Activated gamma-delta T cell treated with Interleukin-2 at 50 U/mL for 16 hours (primary cell): ENCODE measurements at regions not wholly inside any gene's neighbourhood (a gene's known extent, or its start where the extent isn't known, plus 50 kb on each side); places are given as distances from the start of the nearest gene placed in this dataset.
"Not testable (repeated sequence)": the region's sequence is repeated elsewhere in the genome, so short reads cannot be mapped to it uniquely, and the experiment has no call there.

Source experiments
- DNase-seq: peaks from one replicate; pipeline ENCODE4 v3.0.0-alpha.2; 2020

DNA sequence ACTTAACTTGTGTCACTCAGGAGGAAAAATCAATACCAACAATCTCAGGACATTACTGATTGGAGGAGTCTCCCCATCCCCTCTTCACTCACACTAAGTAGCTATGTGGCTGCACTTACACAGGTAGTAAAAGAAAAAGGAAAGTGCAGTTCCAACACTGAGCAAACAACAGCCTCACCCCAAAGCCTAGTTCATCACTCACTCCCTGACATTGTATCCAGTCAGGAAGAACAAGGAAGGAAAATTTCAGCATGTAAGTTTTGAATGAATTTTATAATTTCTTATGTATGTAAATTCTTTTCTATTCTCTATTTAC is 273.4 kb downstream of the IGSF11 start:
- DNase-seq: no peak

DNA sequence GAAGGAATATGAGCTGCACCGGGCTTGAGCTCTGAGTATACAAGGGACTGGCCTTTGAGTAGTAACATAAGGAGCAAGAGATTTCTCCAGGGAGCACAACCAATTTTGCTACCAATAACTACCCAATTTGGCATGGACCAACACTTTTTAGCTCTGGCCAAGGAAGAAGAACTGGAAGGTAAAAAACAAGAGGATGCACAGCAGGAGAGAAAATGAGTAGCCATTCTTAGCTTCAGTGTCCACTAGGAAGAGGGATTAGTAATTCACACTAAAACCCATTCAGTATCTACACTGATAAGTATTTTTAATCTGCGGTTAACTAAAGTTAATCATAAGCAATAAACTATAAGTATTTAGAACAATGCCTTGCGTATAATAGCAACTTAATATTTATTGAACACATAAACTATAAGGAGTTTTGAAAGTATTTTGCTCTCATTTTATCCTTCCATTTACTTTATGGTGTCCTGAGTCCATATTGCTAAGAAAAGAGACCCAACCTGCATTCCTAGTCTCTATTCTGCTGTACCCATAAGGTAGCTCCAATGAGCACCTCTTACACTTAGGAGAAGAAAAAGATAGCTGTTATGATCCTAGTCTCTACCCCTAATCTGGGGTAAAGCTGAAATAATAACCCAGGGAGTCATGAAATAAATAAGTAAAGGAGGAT is 268.9 kb downstream of the IGSF11 start:
- DNase-seq: no peak

DNA sequence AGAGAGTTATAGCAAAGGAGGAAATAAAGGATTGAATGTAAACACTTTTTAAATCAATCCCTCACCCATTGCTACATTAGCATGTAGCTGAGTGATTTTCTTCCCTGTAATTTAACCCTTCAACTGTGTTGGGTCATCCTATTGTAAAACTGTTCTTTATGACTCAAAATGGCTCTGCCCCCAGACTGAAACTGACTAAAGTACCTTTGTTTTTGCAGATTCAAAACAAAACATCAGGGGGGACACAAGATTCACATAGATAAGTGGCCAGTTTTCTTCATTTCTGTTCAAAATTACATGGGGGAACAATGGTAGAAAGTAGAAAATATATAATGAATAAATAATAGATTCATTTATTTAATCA is 268.4 kb downstream of the IGSF11 start:
- no peak for DNase-seq

DNA sequence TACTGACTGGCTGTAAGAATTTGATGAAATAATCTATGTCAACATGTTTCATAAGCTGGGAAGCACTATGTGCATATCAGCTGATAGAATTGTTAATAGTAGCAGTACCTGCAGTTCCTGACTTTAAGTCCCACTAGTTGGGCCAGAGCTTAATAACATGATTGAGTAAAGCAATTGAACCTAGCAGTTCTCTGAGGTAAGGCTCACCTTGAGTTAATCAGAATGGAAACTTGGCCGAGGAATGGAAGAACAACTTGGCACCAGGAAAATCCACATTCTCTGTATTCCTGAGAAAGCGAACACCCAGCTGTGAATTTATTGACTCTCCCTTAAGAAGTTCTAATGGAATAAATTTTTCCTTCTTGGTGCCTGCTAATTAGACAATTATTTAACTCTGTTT is 262.6 kb downstream of the IGSF11 start:
- no peak for DNase-seq

DNA sequence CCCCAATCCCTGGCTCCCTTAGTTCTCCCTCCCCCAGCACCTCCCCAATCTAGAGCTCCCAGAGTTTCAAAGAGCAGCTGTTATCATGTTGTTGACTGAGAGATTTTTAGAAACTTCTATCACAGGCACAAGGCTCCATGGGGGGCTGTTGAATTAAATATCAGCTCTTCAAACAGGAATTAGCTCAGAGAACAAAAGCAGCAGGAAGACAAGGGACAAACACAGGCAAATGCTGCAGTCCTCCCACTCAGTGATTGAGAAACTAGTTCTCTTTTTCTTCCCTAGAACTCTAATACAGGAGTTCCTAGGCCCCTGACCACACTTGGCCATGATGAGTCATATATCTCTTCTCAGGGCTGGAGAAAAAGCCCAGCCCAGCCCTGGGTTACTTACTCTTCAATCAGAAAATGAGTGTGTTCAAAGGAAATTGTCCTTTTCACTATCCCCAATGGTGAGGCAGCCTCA is 262.1 kb downstream of the IGSF11 start:
- no peak for DNase-seq

DNA sequence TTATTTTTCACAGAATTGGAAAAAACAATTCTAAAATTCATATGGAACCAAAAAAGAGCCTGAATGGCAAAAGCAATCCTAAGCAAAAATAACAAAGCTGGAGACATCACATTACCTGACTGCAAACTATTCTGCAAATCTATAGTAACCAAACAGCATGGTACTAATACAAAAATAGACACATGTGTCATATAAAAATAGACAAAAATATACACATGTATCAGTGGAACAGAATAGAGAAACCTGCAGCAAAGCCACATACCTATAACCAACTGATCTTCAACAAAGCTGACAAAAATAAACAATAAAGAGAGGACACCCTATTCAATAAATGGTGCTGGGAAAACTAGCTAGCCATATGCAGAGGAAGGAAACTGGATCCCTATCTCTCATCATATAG is 259.6 kb downstream of the IGSF11 start:
- no peak for DNase-seq

DNA sequence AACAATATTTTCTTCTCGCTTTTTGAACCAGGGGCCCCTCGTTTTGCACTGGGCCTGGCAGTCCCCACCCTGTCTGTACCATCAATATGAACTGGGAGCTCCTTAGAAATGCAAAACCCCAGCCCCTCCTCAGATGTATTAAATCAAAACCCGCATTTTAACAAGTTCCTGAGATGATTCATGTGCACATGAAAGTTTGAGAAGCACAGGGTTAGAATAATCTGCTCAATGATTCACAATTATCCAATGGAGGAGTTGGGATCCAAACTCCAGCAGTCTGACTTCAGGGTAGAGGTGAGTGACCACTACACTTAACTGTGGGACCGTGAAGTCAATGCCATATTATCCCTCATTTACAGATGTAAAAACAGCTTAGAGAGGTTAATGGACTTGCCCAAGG is 256.4 kb downstream of the IGSF11 start:
- DNase-seq: no peak

DNA sequence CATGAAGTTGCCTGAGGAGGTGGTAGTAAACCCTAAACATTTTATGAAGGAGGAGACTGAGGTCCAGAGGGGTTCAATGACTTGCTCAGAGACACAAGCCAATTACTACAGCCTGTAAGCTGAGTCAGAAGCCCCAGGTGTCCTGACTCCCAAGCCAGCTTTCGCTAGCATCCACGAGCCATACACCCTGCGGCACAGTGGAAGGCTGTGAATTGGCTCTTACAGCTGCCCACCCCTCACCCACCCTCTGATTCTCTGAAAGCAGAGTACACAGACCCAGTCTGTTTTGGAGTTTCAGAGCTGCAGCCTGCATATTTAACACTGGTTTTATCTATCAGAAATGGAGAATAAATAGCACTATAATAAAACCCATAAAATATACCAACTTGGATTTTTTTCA is 253.4 kb downstream of the IGSF11 start:
- no peak for DNase-seq

DNA sequence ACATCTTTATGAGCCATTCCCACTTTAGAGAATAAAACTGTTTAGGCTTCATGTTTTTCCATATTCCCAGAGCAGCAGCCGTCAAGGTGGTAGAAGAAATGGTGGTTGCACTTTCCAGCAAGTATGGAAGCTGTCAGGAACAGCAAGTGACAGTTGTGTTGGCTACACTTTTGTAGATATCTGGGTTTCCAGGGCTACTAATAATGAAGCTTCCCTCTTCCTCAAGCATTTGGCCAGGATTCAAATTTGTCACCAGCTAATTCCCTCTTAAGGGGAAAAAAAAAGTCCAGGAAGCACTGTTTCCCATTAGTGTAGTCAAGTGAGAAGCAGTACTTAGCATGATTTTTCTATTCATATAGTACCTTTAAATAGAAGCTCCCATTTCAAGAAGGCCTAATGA is 252.8 kb downstream of the IGSF11 start:
- no peak for DNase-seq

DNA sequence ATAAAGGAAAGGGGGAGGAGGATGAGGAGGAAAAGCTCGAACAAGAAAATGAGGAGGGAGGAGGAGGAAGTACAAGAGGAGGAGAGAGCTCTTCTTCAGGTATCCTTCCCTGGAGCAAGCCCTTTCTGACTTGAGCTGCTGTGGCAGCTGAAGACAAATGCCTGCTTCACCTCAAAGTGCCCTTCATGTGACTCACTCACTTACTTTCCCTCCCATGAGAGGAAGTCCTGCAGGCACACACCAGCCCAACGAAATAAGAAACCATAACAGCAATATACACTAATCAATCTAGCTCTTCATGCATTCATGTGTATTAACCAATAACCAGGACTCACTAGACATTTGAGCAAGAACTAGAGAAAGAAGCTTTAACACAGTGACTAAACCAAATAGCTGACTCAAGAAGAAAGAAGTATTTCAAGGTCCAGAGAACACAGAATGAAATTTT is 251.9 kb downstream of the IGSF11 start:
- DNase-seq: no peak

DNA sequence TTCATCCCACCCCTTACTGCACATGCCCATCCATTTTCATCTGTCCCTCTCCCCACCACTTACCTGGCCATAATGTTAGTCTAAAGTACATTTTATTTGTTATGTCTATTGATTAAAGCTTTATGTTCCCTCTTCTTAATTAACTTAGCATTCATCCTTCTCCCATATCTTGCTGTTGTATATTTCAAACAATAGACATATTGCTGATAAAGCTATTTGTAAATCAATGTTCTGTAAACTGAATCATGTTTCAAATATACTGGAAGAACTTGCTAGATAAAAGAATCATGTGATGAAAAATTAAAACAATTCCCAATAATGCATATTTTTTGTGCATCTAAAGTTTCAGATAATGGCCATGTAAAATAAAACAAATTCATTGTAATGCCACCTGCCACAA is 249.2 kb downstream of the IGSF11 start:
- no peak for DNase-seq

DNA sequence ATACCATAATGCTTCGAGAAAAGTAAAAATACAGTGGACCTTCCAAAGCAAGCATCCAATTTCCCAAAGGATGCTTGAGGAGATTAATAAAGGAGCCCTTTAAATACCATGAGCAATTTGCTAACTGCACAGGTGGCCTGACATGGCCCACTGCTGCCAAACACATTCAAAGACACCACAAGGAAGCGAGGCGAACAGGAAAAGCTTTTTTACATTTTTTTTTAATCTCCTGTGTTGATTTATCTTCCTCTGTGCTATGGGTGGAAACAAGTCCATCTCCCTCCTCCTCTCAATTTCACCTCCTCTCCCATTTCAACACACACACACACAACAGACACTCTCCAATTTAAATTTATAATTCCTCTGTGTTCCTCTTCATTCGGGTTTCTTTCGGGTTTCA is 243.4 kb downstream of the IGSF11 start:
- DNase-seq: no peak

DNA sequence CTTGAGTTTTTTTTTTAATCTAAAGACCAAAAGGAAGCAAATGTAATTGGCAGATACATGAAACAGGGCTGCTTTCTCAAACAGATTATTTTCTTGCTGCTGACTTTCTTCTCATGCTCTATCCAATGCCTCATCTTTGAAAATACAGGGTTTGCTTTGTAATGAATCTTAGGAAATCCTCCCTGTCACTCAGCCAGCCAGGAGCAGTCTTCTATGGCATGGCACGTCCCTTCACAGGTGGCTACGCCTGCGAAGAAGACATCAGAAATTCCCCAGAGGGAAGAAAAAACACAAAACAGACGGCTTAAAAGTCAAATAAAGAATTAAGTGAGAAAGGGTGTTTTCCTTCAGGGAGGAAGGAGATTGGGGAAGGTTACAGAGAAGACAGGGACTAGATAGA is 242.5 kb downstream of the IGSF11 start:
- DNase-seq: no peak

DNA sequence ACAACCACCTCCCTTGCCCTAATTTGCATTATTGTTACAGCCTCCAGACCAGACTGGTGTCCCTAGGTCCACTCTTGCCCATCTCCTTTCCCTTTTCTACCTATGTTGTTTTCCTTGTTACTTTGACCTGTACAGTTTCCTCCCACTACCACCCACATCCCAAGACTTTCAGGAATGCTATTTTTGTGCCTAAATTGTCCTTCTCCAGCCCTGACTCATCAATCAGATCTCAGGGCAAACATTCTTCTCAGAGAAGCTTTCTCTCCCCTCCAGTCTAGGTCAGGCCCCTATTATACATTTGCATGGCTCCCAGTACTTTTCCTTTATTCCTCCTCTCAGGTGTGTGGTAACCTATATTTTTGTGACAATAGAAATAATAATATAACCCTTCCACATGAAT is 241.5 kb downstream of the IGSF11 start:
- no peak for DNase-seq

DNA sequence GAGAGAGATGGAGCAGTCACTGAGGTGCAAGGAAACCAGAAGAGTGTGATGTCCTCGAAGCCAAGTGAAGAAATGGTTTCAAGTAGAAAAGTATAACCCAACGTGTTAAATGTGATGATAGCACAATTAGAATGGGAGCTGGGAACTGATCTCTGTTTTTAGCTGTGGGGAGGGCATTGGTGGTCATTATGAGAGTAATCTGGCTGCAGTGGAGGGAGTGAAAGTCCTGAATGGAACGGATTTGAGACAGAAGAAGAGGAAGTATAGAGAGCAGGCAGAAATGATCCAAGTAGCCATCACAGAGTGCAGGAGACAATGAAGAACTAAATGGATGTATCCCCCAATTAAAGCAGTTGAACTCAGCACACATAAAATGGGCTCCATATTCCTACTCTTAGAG is 235.3 kb downstream of the IGSF11 start:
- no peak for DNase-seq

DNA sequence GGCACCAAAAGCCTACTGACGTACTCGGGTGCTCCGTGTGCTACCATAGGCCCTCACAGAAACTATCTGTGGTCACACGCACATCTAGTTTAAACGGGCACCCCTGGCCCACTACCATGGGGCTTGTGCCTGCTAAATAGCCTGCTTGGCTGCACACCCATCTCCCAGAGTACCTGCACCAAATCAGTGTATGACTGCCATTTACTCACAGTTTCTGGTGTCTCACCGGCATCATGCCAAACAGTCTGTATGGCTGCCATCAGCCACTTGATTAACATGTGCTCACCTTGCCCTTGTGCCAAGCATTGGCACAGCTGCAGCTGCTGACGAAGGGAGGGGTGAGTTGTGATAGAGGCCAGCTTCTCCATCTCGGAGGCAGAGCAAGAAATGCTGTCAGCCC is 232.7 kb downstream of the IGSF11 start:
- DNase-seq: no peak

DNA sequence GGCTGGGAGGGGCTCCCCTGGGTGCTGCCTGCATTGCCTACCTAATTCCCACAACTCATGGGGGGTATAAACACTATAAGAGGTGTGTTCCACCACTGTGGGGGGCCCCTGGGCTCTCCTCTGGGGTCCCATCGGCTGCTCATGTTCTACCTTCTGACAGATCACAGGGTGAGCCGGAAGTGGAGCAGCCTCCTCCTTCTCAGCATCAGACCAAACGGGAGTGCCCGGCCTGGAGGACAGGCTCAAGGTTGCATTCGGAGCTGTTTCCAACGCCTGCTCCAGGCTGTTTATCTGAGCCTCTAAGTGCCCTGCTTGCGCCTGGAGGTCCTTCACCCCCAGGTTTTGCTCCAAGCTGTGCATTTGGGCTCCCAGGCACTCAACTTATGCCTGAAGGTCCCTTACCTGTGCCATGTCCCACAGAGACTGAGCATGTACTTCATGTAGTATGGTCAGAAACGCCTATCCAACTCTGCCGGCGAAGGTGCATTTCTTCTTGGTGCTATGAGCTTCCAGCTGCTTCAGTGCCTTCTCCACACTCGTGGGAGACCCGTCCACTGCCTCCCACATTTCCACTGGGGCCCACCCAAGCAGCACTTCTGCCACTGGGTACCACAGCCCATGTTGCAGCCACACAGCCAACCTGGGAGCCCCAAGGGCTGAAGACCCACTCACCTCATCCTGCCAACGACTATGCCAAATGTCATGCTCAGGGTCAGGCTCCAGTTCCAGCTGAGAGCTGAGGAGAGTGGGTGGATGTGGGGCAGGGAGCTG is 232.1 kb downstream of the IGSF11 start:
- no peak for DNase-seq

DNA sequence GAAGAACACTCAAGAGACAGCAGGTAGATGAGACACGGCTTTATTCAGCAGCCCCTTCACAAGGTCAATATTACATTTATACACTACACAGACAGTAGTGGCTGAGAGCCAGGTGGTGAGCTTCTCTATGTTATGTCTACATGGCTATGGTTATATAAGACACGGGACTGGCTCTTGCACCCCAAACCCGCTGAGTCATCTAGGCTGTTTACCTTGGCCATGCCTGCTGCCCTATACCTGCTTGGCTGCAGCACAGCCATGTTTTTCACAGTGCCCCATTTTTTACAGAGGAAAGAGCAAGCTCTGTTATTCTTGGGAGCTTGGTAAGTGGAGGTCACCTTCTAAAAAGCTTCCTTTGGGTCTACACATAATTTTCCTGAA is 231.6 kb downstream of the IGSF11 start:
- DNase-seq: no peak

DNA sequence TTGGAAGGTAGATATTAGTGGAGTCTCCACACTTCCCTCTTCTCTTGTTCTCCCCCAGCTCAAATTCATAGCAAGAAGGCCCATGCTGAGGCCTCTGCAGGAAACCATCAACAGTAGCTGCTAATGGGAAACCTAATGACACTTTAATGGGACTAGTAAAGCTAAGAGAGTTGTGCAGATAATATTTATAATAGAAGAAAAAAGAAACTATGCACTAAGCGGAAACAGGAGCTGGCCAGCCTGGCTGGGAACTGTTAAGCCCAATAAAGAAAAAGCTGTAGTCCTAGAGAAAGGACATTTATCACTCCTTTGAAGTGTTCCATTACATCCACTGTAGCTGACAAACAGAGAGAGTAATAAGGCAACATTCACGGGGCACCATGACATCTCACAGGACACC is 229.6 kb downstream of the IGSF11 start:
- no peak for DNase-seq

DNA sequence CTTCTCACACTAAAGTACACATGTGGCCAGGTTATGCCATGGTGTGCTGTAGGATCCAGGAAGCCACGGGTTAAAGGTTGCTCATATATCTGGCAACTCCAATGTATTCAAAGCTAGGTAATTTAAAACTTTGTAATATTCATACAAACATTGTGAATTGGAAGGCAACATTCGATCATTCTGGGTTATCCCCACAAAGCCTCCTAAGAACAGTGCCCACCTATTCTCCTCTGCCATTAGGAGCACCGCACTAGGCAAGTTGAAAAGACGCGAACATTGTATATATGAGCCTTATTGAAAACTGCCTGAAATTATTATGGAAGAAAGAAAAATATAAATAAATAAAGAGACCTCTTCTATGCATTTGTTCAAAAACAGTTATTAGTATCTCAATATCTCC is 228.2 kb downstream of the IGSF11 start:
- no peak for DNase-seq

DNA sequence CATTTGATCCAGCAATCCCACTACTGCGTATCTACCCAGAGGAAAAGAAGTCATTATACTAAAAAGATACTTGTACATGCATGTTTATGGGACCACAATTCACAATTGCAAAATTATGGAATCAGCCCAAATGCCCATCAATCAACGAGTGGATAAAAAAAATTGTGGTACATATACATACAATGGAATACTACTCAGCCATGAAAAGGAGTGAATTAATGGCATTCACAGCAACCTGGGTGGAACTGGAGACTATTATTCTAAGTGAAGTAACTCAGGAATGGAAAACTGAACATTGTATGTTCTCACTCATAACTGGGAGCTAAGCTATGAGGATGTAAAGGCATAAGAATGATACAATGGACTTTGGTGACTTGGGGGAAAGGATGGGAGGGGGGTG is 227.3 kb downstream of the IGSF11 start:
- DNase-seq: not testable (repeated sequence)

DNA sequence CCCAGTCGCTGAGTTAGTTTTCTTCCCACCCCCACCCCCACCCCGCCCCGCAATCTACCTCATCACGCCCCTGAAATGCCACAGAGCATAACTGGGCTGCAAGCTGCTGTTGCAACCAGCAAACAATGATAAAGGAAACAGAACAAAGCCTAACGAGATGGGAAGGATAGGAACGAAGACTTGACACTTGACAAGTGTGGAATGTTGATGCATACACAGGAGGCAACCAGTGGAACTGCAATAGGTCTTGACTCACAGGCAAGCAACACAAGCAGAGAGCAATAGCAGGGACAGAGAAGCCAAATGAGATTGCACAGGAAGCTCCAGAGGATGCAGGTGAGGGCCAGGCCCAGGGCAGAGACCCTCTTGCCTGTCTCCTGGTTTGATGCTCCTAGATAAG is 225.9 kb downstream of the IGSF11 start:
- no peak for DNase-seq

DNA sequence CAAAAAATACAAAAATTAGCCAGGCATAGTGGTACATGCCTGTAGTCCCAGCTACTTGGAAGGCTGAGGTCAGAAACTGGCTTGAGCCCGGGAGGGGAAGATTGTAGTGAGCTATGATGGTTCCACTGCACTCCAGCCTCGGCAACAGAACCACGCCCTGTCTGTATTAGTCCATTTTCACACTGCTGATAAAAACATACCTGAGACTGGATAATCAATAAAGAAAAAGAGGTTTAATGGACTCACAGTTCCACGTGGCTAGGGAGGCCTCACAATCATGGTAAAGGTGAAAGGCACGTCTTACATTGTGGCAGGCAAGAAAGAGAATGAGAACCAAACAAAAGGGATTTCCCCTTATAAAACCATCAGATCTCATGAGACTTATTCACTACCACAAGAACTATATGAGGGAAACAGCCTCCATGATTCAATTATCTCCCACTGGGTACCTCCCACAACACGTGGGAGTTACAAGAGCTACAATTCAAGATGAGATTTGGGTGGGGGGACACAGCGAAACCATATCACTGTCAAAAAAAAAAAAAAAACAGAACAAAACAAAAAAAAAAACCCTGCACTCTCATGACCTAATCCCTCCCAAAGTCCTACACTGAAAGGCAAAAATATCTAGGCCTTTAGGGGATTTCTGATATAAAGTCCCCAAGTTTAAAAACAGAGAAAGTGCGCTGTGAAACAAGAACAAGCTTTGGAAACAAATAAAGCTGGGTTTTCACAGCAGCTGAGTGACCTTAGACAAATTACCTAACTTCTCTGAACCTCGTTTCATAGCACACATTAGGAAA is 224.7 kb downstream of the IGSF11 start:
- DNase-seq: no peak

DNA sequence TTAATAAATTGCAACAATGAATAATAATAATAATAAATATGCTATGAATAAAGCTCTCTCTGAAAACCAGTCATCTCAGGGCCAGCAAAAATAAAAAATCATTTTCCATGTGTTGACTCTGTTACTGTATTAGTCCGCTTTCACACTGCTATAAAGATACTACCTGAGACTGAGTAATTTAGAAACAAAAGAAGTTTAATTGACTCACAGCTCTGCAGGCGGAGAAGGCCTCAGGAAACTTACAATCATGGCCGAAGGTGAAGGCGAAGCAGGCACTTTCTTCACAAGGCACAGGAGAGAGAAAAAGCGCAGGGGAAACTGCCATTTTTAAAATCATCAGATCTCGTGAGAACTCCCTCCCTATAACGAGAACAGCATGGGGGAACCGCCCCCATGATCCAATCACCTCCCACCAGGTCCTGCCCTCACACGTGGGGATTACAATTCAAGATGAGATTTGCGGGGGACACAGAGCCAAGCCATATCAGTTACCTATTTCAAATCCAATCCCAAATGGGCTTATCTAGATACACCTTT is 224.1 kb downstream of the IGSF11 start:
- no peak for DNase-seq
